NCI-H187 (cell line): ENCODE measurements at regions not wholly inside any gene's neighbourhood (a gene's known extent, or its start where the extent isn't known, plus 50 kb on each side); places are given as distances from the start of the nearest gene placed in this dataset.

Source experiments
- DNase-seq, 2 experiments: peaks; one replicate each; lab custom pipeline; 2025; lab: John Stamatoyannopoulos, UW

- DNase-seq: no peak
These were observed 1504.5 kb downstream of the CDH11 start for GRCh38 chr16:63617047-63617989.

GRCh38 chr16:63614429-63614828, 1507.4 kb downstream of the CDH11 start:
- no peak for DNase-seq

- DNase-seq: no peak
These were observed 1508.2 kb downstream of the CDH11 start for GRCh38 chr16:63613701-63614100.

DNA sequence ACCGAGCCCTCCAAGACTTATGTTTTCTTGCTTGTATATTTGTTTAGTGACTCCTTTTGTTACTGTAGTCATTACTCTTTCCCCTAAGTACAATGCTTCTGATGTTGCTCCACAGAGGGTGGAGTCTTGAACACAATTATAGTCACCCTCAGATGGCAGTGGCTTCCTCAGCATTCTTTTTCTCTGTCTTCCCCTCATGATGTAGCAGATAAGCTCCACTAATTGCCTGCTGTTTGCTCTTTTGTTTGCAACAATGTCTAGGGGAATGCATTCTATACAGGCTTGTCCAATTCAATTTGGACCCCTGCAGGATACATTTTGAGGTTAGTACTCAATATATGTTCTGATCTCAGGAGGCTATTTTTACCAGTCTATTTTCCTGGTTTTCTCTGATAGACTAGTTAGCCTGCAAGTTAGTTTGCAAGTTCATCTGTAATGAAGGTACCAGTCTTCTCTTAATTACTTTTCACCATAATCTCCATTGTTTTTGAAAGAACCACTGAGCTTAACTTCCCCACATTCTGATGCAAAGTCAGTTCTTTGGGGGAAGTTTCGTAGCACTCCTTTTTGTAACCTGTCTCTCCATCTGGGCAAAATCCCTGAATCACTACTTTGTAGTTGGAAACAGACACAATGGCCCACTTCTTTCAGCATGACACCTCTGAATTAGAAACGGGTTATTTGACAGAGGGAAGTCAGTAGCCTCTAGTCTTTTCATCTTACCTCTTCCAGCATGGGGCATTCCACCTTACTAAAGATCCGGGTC, 1509.2 kb downstream of the CDH11 start:
- no peak for DNase-seq

DNA sequence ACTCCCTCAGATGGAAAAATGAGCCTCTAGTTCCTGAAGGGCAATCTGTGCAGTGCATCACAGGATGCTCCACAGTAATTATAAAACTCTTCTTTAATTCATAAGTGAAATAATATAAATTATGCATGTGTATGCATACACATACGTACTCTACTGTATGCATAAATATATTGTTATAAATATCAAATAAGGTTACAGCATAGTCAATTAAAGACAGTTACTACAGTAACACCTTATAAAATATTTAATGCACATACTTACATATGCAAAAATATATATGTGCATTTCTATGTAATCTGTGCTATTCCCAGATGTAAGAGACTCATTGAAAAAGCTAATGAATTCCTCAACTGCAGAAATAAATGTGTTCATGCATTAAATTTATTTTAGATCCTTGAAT, 1515.1 kb downstream of the CDH11 start:
- DNase-seq: no peak

- DNase-seq: no peak
These were observed 1519.5 kb downstream of the CDH11 start for GRCh38 chr16:63602206-63602927.

- DNase-seq: no peak
These were observed 1525.1 kb downstream of the CDH11 start for GRCh38 chr16:63596716-63597115.

DNA sequence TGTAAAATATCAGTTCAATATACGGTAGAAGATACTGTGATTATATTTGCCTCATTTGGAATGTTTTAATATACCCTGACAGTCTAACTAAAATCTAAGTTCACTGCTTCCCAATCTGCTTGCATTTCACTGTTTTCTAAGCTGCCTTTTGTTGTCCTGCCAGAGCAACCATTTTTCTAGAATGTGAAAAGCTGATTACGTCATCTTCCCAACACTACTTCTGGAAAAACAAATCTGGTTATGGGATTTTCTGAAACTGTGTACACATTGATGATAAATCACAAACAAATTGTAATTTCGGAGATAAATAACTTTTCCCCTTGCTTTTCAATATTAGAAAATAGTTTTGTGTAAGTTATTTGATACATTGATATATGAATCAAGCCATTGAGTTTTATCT, 1529.0 kb downstream of the CDH11 start:
- DNase-seq: no peak

DNA sequence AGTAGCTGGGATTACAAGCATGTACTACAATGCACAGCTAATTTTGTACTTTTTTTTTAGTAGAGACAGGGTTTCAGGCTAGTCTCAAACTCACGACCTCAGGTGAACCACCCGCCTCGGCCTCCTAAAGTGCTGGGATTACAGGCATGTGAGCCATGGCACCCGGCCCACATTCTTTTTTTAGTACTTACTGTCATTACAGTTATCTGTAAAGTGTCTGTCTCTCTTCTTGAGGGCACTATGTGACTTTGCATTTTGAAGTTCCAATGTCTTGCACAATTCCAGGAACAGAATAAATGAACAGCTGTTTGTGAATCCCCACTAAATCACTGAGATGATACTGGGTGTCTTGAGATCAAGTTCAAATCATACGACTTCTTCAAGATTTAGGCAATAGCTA, 1540.3 kb downstream of the CDH11 start:
- DNase-seq: no peak

DNA sequence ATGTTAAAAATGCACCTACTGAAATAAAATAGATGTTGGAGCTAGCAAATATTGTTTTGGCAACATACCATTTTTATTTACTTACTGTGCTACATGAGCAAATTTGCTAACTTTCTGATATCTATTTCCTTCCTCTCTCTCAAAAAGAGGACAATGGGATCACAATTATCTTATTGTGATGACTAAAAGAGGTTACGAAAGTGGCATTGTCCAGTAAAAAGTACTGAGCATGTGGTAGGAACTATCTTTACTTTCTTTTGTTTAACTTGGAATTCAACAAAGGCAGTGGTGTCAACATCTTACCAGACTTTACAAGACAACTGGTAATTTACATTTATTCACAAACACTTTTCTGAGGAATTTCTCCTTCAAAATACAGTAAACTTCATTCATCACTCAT, 1542.6 kb upstream of the CDH8 start:
- no peak for DNase-seq

DNA sequence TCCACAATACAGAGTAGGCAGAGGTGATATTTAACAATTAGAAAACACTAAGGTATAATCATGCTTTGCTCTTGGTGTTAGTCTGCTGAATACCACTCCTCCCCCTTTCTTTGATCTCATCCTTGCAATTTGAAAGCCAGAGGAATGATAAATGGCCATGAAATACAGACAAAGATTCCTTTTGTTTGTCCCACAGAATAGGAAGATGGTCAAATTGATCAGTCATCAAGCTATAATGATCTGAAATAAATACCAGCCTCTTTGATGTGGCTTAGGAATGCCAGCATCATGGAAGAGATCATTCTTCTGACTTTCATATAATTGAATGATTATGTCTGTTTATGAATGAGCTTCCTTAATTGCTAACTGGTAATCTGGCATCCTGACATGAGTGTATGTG, 1541.7 kb upstream of the CDH8 start:
- no peak for DNase-seq

GRCh38 chr16:63575041-63575440, 1538.8 kb upstream of the CDH8 start:
- DNase-seq: no peak

DNA sequence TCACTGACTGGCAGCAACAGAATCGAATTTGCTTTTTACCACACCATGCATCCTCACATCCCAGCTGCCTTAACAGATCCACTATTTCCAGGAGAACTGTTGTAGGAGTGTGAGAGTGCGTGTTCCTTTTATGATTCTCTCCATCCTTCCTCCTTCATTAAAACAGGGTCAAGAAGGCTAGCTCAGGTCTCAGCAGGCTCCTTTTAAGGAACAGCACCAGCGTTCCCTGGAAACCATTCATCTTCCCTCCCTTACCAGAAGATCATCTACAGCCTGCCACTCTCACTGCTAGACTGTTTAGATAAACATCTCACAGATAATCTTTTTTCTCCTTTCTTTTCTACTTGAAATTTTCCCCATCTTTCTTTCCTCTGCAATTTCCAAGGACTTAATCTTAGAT, 1531.9 kb upstream of the CDH8 start:
- DNase-seq: no peak

GRCh38 chr16:63563819-63564505, 1527.7 kb upstream of the CDH8 start:
- no peak for DNase-seq

DNA sequence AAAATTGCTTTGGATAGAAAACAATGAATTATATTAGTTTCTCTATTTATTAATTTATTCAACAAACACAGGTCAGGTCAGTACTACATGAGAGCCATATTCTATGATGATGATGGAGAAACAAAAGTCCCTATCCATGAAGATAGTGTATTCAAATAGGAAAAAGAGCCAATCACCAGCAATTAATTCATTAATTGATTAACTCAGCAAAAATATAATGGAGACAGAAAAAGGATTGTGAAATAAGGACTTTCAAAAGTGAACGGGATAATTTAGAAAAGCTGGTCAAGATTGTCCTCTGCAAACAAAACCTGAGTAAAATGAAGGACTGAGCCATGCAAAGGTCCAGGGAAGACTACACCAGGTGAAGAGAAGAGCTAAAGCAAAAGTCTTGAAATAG, 1517.7 kb upstream of the CDH8 start:
- DNase-seq: no peak

DNA sequence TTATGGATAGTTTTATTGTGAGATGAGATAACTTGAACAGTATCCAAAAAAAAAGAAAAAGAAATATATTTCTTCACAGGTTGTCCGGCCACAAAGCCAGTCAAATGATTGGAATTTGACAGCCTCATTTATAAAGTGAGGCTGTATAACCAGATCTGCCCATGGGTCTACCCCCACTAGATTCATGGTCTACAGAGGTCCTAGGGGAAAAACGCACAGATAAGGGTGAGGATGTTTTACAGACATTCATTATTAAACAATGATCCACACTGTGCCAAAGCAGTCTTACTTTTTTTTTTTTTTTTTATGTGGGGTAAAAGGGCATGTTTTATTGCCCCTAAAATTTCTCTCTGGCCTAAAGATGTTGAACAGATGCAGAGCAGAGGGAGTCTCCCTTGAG, 1503.0 kb upstream of the CDH8 start:
- no peak for DNase-seq

- DNase-seq: no peak
These were observed 1494.7 kb upstream of the CDH8 start for GRCh38 chr16:63530974-63531373.

GRCh38 chr16:63530208-63530607, 1494.0 kb upstream of the CDH8 start:
- no peak for DNase-seq

- no peak for DNase-seq
These were observed 1491.2 kb upstream of the CDH8 start for GRCh38 chr16:63527404-63527803.

- DNase-seq: no peak
These were observed 1480.2 kb upstream of the CDH8 start for GRCh38 chr16:63516394-63516793.

DNA sequence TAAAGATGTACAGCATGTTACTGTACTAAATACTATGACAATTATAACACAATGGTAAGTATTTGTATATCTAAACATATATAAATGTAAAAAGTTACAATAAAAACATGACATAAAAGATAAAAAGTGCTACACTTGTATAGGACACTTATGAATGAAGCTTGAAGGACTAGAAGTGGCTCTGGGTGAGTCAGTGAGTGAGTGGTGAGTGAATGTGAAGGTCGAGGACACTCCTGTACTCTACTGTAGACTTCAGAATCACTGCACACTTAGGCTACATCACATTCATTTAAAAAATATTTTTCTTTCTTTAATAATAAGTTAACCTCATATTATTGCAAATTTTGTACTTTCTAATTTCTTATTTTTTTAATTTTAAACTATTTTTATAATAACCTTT, 1476.7 kb upstream of the CDH8 start:
- DNase-seq: no peak

DNA sequence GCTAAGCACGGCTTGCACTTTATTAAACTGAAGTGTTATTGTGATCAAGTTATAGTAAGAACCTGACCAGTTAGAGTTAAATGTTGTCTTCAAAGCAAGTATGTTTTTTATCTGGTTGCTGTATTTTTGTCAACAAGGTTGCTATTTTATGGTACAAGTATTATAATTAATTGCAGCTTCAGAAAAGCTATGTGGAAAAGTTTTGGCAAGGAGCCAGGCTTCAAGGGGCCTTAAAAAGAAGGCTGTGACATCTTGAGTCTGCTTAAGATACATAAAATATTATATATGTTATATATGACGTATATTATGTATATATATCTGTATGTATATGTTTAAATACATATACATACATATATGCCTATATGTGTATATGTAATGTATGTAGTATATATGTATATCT, 1461.2 kb upstream of the CDH8 start:
- no peak for DNase-seq
